DOHH2 (cell line): ENCODE measurements at regions not wholly inside any gene's neighbourhood (a gene's known extent, or its start where the extent isn't known, plus 50 kb on each side); places are given as distances from the start of the nearest gene placed in this dataset.

ENCODE experiments used
- CTCF ChIP-seq: fragments of 200-600 bp; sonication (generic); IDR thresholded peaks from one replicate; pipeline ENCODE4 v1.5.1; 2014; ENCODE audit warnings: antibody characterized with exemption, mild to moderate bottlenecking, low read depth, low read length; ENCODE audit not compliant: poor library complexity, severe bottlenecking
- EZH2phosphoT487 ChIP-seq: fragments of 200-600 bp; sonication (generic); IDR thresholded peaks from 2 replicates; pipeline ENCODE4 v1.6.1; 2017; ENCODE audit warnings: borderline replicate concordance, mild to moderate bottlenecking, antibody characterized with exemption, low read length, moderate library complexity, mixed read lengths

GRCh38 chr1:115477071-115477470, 139.0 kb upstream of the NGF start:
- no peak for TF ChIP-seq CTCF
- no peak for TF ChIP-seq EZH2phosphoT487
